ENCODE measurements at regions not wholly inside any gene's neighbourhood (a gene's known extent, or its start where the extent isn't known, plus 50 kb on each side); places are given as distances from the start of the nearest gene placed in this dataset.

GRCh38 chr11:116132273-116132978 is 628.2 kb upstream of the CADM1 start:
- no peak for ATAC-seq

- ATAC-seq, result no peak
These were observed 625.9 kb upstream of the CADM1 start for GRCh38 chr11:116130122-116130521.

- no peak for ATAC-seq
These were observed 625.2 kb upstream of the CADM1 start for GRCh38 chr11:116129456-116129855.

GRCh38 chr11:116126562-116126961 is 622.3 kb upstream of the CADM1 start:
- ATAC-seq, result no peak

- no peak for ATAC-seq
These were observed 620.9 kb upstream of the CADM1 start for GRCh38 chr11:116124922-116125714.

- ATAC-seq, result no peak
These were observed 619.5 kb upstream of the CADM1 start for GRCh38 chr11:116123739-116124138.

GRCh38 chr11:116122697-116123472 is 618.7 kb upstream of the CADM1 start:
- ATAC-seq, result no peak

- ATAC-seq, result no peak
These were observed 614.9 kb upstream of the CADM1 start for GRCh38 chr11:116119158-116119557.

- ATAC-seq, result no peak
These were observed 613.9 kb upstream of the CADM1 start for GRCh38 chr11:116118138-116118470.

- no peak for ATAC-seq
These were observed 613.3 kb upstream of the CADM1 start for GRCh38 chr11:116117331-116118137.

- no peak for ATAC-seq
These were observed 611.6 kb upstream of the CADM1 start for GRCh38 chr11:116115801-116116200.

GRCh38 chr11:116114198-116114651 is 610.0 kb upstream of the CADM1 start:
- ATAC-seq, result no peak

- ATAC-seq, result peak; percentile 53
These were observed 608.1 kb upstream of the CADM1 start for GRCh38 chr11:116112087-116112935.

GRCh38 chr11:116111546-116111945 is 607.3 kb upstream of the CADM1 start:
- no peak for ATAC-seq

- ATAC-seq, result no peak
These were observed 606.6 kb upstream of the CADM1 start for GRCh38 chr11:116110802-116111201.

- ATAC-seq, result no peak
These were observed 606.1 kb upstream of the CADM1 start for GRCh38 chr11:116110356-116110755.

- peak; percentile 90 for ATAC-seq
These were observed 605.0 kb upstream of the CADM1 start for GRCh38 chr11:116109228-116109627.

GRCh38 chr11:116108161-116108560 is 603.9 kb upstream of the CADM1 start:
- no peak for ATAC-seq

- ATAC-seq, result no peak
These were observed 603.0 kb upstream of the CADM1 start for GRCh38 chr11:116107229-116107628.

- ATAC-seq, result no peak
These were observed 600.4 kb upstream of the CADM1 start for GRCh38 chr11:116104498-116105174.

GRCh38 chr11:116101902-116102301 is 597.7 kb upstream of the CADM1 start:
- no peak for ATAC-seq
